WERI-Rb-1 (cell line): ENCODE measurements at regions not wholly inside any gene's neighbourhood (a gene's known extent, or its start where the extent isn't known, plus 50 kb on each side); places are given as distances from the start of the nearest gene placed in this dataset.

Experiments
- DNase-seq: peaks from one replicate; pipeline ENCODE4 v3.0.0-alpha.2; 2020
- H3K27ac ChIP-seq: fragments of 250-450 bp; sonication (Bioruptor Pico); 2 replicates; pipeline ENCODE4 v1.5.1; 2020; ENCODE audit warnings: mild to moderate bottlenecking, moderate library complexity
- H3K27me3 ChIP-seq: fragments of 250-450 bp; sonication (Bioruptor Pico); 2 replicates; pipeline ENCODE4 v1.5.1; 2021; ENCODE audit warnings: mild to moderate bottlenecking, low read depth, moderate library complexity; ENCODE audit not compliant: insufficient read depth, severe bottlenecking
- H3K36me3 ChIP-seq: fragments of 250-450 bp; sonication (Bioruptor Pico); 2 replicates; pipeline ENCODE4 v1.5.1; 2020; ENCODE audit warnings: mild to moderate bottlenecking, moderate library complexity
- H3K4me3 ChIP-seq: 2 replicates; pipeline ENCODE4 v1.5.1; 2011; ENCODE audit warnings: low read depth, mild to moderate bottlenecking, control low read depth, low read length
- H3K9me3 ChIP-seq: fragments of 250-450 bp; sonication (Bioruptor Pico); 2 replicates; pipeline ENCODE4 v1.5.1; 2021; ENCODE audit warnings: mild to moderate bottlenecking, moderate library complexity; ENCODE audit not compliant: severe bottlenecking
- CTCF ChIP-seq: IDR thresholded peaks from 2 replicates; pipeline ENCODE4 v1.5.1; 2011; ENCODE audit warnings: low read depth, mild to moderate bottlenecking, control low read depth, inconsistent platforms, low read length

DNA sequence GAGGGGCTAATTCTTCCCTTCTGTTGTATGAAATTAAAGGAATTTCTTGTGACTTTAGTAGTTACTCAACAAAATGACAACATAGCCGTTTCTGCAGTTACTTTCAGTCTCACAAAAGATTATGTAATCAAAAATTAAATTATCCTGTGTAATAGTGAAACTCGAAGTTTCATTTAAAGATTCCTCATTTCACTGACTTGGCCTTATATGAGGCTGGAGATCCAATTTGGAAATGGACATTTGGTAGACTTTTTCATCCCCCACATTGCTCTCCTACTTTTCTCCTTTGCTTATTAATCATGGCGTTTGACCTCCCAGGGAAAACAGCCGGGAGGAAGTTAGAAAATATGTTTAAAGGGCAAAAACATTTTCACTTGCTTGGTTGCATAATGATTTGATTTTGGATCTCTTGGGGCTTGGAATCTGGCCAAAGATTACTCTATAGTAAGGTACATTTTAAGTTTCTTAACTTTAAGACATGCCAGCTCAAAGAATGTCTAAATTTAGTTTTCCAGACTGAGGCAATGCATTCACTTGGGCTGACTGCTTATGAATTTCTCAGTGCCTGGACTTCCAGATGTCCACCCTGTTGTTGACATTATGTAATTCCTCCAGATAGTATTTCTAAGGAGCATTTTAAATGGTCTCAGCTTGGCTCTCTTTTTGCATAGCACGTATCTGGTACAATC, 1364.9 kb upstream of the MIR17HG start:
- Histone ChIP-seq H3K27me3 (no peaks in the 10 kb centered on the region), H3K4me3 (no peak overlapping the region), H3K9me3 (no peaks in the 10 kb centered on the region), H3K36me3 (no peaks in the 10 kb centered on the region), H3K27ac (no peak overlapping the region)
- TF ChIP-seq CTCF, result no peak
- DNase-seq, result no peak

- Histone ChIP-seq H3K27me3 (no peaks in the 10 kb centered on the region), H3K27ac (no peak overlapping the region), H3K36me3 (no peaks in the 10 kb centered on the region), H3K4me3 (no peak overlapping the region), H3K9me3 (no peaks in the 10 kb centered on the region)
- no peak for TF ChIP-seq CTCF
- DNase-seq, result no peak
Observed at GRCh38 chr13:89988206-89988605, 1359.3 kb upstream of the MIR17HG start.

DNA sequence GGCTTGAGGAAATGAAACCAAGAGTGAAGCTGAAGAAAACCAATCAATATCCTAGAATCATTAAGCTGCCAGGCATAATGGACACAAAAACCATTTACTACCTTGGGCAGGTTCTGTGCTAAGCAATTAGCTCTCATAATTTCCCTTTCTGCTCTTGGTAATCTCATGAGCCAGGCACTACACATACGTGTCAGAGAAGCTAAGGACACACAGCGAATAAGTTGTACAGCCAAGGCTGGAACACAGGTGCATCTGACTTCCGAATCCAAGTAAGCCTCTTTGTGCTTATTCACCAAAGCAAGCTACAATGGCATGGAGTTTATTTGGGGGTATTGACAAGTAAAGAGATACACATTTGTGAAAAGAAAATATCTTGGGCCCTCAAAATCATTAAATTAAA, 1343.9 kb upstream of the MIR17HG start:
- no peak for TF ChIP-seq CTCF
- no peak overlapping the region for H3K4me3 ChIP-seq
- peaks cover 12% of the 10 kb centered on the region for H3K9me3 ChIP-seq
- no peaks in the 10 kb centered on the region for H3K36me3 ChIP-seq
- H3K27me3 ChIP-seq, result no peaks in the 10 kb centered on the region
- no peak overlapping the region for H3K27ac ChIP-seq
- DNase-seq, result no peak

GRCh38 chr13:90008707-90009149, 1338.8 kb upstream of the MIR17HG start:
- Histone ChIP-seq H3K27me3 (no peaks in the 10 kb centered on the region), H3K4me3 (no peak overlapping the region), H3K9me3 (no peaks in the 10 kb centered on the region), H3K36me3 (no peaks in the 10 kb centered on the region), H3K27ac (no peak overlapping the region)
- DNase-seq, result no peak
- no peak for TF ChIP-seq CTCF

GRCh38 chr13:90014038-90014437, 1333.4 kb upstream of the MIR17HG start:
- H3K4me3 ChIP-seq, result no peak overlapping the region
- no peak overlapping the region for H3K27ac ChIP-seq
- DNase-seq, result no peak
- H3K36me3 ChIP-seq, result no peaks in the 10 kb centered on the region
- TF ChIP-seq CTCF, result no peak
- H3K27me3 ChIP-seq, result no peaks in the 10 kb centered on the region
- H3K9me3 ChIP-seq, result no peaks in the 10 kb centered on the region
